OCI-M1 (cell line): ENCODE measurements at regions not wholly inside any gene's neighbourhood (a gene's known extent, or its start where the extent isn't known, plus 50 kb on each side); places are given as distances from the start of the nearest gene placed in this dataset.
"Not testable (repeated sequence)": the region's sequence is repeated elsewhere in the genome, so short reads cannot be mapped to it uniquely, and the experiment has no call there.

Source experiments
- DNase-seq: peaks from one replicate; lab custom pipeline; 2025; lab: John Stamatoyannopoulos, UW

- DNase-seq, result no peak
Observed at GRCh38 chr3:150357923-150358607, 50.0 kb upstream of the TSC22D2 start.

- no peak for DNase-seq
Observed at GRCh38 chr3:150357140-150357539, 51.0 kb upstream of the TSC22D2 start.

- no peak for DNase-seq
Observed at GRCh38 chr3:150355574-150355973, 52.5 kb upstream of the TSC22D2 start.

- DNase-seq, result no peak
Observed at GRCh38 chr3:150352931-150353330, 55.2 kb upstream of the TSC22D2 start.

GRCh38 chr3:150351398-150351797, 56.7 kb upstream of the TSC22D2 start:
- no peak for DNase-seq

- DNase-seq, result no peak
Observed at GRCh38 chr3:150349314-150350097, 58.6 kb upstream of the TSC22D2 start.

- no peak for DNase-seq
Observed at GRCh38 chr3:150348500-150348899, 59.6 kb upstream of the TSC22D2 start.

- DNase-seq, result no peak
Observed at GRCh38 chr3:150346981-150347863, 60.9 kb upstream of the TSC22D2 start.

- no peak for DNase-seq
Observed at GRCh38 chr3:150346266-150346665, 61.8 kb upstream of the TSC22D2 start.

- no peak for DNase-seq
Observed at GRCh38 chr3:150345021-150345538, 63.0 kb upstream of the TSC22D2 start.

GRCh38 chr3:150344079-150344759, 63.9 kb upstream of the TSC22D2 start:
- no peak for DNase-seq

- no peak for DNase-seq
Observed at GRCh38 chr3:150342896-150343467, 65.1 kb upstream of the TSC22D2 start.

- DNase-seq, result no peak
Observed at GRCh38 chr3:150341891-150342290, 66.2 kb upstream of the TSC22D2 start.

GRCh38 chr3:150336363-150336762, 71.7 kb upstream of the TSC22D2 start:
- DNase-seq, result not testable (repeated sequence)

- DNase-seq, result no peak
Observed at GRCh38 chr3:150335631-150336030, 72.5 kb upstream of the TSC22D2 start.

- no peak for DNase-seq
Observed at GRCh38 chr3:150334974-150335373, 73.1 kb upstream of the TSC22D2 start.

GRCh38 chr3:150333477-150333876, 74.6 kb upstream of the TSC22D2 start:
- DNase-seq, result no peak

GRCh38 chr3:150331978-150332568, 76.0 kb upstream of the TSC22D2 start:
- peak; percentile 4 for DNase-seq

GRCh38 chr3:150330872-150331271, 77.2 kb upstream of the TSC22D2 start:
- no peak for DNase-seq

- no peak for DNase-seq
Observed at GRCh38 chr3:150330174-150330573, 77.9 kb upstream of the TSC22D2 start.

GRCh38 chr3:150329408-150329807, 78.7 kb upstream of the TSC22D2 start:
- DNase-seq, result no peak
